ENCODE measurements at regions not wholly inside any gene's neighbourhood (a gene's known extent, or its start where the extent isn't known, plus 50 kb on each side); places are given as distances from the start of the nearest gene placed in this dataset.

DNA sequence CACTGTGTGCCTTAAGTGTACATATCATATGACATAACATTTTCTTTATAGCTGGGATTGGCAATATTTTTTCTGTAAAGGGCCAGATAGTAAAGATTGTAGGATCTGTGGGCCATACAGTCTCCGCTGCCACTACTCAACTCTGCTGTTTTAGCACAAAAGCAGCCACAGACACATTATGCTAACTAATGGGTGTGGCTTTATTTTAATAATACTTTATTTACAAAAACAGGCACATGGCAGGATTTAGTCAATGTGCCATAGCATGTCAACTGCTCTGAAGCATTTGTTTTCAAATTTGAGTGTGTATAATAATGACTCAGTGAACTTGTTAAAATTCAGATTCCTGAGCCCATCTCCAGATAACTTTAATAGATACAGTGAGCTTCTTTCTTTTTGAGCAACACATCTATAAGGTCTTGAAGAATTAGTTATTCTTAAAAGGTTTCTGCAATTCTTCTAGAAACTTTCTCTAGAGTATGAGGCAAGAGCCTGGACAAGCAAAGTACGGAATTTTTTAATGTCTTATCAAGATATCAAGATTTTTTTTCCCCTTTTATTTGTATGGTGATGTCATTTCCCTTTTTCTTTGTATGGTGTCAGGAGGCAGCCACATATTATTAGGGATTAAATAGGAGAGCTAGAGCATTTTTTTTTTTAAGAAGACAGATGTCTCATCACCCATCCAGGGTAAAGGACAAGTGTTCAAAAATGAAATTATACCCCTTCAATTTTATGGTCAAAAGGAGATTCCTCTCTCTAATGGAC lies 518.3 kb downstream of the DHX35 start:
- no peak for DNase-seq (ENCODE audit: low spot score)

DNA sequence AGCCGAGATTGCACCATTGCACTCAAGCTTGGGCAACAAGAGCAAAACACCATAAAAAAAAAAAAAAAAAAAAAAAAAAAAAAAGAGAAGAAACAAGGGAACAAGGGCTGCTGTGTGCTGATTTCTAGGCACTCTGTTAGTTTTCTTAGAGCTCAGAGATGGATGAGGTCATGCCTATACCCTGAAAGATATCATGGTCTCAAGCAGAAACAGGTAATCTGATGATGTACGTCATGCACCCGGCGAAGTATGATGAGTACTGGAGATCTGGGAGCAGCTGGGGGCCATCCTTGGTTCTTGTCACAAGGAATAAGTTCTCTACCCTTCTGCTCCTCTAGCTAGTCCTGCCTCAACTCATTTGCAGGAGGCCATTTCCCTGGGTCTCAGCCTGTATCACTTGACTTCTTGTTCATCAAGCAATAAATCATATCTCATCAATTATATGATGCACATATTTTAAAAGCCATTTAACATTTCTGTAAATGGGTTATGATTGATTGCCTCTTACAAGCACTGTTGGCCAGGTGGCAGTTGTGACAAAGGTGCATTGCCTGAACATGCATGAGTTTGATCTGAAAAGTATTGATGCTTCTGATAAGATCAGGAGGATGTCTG lies 517.2 kb downstream of the DHX35 start:
- DNase-seq (ENCODE audit: low spot score), result no peak

DNA sequence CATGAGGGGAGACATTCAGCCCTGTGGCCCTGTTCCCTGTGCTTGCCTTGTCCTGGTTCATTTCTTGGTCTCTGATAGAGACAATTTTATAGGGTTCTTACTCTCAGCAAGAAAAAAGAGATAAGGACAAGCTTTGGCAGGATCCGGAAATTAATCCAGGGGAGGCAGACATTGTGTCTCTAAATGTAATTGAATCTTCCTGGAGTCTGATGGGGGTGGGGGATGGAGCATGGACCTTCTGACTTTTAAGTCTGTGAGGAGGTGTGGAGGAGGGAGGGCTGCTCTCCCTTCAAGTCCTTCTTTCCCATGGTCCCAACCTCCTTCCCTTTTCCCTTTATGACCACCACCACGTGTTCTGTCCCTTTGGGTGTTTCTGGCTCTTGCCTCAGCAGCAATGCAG lies 512.7 kb downstream of the DHX35 start:
- no peak for DNase-seq (ENCODE audit: low spot score)

DNA sequence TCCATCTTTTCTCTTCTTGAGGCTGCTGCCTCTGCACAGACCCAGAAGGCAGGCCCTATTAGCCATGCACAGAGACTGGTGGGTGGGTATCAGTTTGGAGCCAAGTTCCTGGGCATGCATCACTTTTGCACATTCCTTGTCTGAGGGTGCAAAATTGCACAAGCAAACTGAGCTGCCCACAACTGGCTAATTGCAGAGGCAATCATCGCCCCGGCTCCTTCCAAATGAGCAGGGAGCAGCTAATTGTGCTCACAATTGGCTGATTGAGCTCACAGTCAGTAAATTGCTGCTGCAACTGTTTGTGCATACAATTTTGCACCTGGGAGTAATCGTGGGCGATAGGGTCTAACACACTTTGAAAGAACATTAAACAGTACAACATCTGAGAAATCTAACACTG lies 511.4 kb downstream of the DHX35 start:
- no peak for DNase-seq (ENCODE audit: low spot score)

DNA sequence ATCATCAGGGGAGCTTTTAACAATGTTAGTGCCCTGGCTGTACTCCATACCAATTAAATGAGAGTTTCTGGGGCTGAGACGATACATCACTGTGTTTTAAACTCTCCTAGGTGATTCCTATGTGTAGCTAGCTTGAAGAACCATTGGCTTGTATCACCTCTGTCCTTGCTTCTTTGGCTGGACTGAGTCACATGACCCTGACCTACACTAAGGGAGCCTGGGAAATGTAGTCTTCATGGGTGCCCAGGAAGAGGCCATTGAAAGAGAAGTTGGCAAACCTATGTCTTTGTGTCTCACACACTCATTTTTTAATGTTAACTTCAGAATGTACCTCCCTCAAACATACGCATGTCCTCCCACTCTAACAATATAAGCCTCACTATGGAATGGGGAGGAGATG lies 506.6 kb downstream of the DHX35 start:
- DNase-seq (ENCODE audit: low spot score), result no peak

DNA sequence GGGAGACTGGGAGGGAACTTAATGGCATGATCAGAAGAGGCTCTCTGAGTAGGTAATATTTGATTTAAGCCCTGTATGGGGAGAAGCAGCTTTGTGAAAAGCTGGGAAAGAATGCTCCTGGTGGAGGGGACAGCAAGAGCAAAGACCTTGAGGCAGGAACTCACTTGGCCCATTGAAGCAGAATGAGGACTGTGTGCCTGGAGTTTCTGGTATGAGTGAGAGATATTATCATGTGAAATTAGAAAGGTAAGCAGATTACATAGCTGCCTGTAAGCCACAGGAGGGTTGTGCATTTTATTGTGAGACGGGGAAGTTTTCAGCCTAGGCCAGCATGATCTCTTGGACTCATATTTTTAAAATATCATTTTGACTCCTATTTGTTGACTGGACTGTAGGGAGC lies 502.1 kb downstream of the DHX35 start:
- no peak for DNase-seq (ENCODE audit: low spot score)

DNA sequence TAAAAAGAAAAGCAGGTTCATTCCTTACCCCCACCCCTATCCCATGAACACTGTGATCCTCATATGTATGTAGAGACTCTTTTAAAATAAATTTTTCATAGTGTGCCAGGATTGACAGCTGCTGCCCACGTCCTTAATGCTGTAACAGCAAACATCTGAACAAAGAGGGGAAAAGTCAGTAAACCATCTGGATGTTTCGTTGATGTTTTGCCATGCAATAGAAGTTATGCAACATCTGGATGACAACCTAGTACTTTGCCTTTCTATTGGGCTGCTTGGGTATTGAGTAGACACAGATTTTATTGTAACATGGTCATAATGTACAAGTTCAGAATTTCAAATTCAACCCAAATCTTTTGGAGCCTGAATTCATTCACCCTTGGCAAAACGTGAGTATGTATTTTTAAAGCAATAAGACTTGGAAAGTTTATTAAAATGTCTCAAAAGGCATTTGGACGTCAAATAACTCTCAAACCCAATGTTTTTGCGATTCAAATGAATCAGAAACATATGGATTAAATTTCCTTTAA lies 500.3 kb downstream of the DHX35 start:
- DNase-seq (ENCODE audit: low spot score), result no peak

DNA sequence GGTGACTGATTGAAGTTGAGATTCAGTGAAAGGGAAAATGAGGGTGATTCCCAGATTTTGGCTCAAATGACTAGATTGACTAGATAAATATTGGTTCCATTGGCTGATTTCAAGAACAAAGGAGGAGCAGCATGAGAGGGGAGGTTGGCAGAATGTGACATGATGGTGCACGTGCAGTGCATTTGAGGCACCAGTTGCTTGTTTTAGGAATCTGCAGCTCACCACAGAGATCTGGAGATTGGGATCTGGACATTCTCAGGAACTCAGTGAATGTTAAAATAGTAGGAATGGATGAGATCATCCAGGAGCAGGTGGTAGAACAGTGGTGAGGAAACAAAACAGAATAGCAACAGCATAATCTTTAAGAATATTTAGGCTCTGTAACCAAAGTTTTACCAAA lies 496.3 kb downstream of the DHX35 start:
- DNase-seq (ENCODE audit: low spot score), result no peak

DNA sequence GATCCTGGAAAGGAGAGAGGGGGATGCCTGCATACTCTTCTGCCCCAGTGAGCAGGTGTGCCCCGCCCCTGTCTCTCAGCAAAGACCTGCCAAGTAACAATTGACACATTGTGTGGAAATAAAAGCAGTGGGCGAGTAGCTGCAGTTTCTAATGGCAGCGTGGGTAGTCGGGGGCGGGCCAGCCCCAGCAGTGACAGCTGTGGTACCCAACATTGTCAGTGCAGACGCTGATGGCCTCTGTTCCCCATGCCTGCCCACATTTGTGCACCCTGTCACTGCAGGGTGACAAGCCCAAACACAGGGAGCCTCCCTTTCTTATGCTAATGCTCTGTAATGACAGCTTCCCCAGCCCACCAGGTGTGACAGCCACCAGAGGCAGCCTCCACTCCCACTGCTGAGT lies 491.7 kb downstream of the DHX35 start:
- DNase-seq (ENCODE audit: low spot score), result no peak

DNA sequence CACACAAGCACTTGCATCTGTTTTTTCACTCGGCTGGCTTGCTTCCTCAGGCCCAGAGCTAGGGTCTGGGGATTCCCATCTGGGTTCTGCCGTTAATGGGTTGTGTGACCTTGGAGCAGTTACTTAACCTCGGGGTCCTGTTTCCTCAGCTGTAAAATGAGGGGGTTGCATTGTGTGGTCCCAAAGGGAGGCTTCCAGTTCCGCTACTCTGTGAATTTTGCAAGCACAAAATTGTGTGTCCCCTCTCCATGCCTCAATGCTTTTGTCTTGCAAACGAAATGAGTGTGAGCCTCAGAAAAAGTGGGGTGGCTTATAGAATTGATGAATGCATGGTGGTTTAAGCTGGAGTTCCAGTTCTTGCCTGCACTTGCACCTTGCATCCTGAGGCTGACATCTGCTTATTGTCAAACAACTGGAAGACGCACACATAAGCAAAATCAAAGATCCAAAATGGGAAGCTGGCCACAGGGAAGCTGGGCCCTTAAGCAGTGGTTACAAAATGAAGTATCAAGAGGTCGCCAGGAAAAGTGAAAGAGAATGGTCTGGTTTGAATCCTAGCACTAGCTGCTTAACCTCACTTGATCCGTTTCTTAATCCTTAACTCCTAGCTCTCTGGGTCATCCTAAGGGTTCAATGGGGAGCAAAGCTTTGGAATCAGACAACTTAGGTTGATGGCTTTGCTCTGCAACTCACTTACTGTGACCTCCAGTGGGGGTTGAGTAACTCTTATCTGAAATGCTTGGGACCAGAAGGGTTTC lies 490.6 kb downstream of the DHX35 start:
- DNase-seq (ENCODE audit: low spot score), result no peak

DNA sequence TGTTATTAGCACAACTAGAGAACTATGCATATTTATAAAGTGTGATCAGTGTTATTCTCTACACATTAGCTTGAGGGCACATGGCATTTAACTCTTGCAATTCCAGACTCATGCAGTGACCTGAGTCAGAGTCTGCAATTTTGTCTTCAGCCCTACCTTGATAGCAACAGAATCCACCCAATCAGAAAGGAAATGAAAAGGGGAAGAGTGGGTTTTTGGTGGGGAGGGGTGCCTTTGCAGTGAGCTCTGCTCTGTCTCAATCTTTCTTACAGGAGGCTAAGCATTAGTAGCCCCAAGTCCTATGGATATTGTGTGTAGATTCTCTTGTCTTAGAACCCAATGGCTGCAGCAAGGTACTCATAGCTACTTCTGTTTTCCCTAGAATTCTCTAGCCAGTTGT lies 489.2 kb downstream of the DHX35 start:
- DNase-seq (ENCODE audit: low spot score), result no peak

DNA sequence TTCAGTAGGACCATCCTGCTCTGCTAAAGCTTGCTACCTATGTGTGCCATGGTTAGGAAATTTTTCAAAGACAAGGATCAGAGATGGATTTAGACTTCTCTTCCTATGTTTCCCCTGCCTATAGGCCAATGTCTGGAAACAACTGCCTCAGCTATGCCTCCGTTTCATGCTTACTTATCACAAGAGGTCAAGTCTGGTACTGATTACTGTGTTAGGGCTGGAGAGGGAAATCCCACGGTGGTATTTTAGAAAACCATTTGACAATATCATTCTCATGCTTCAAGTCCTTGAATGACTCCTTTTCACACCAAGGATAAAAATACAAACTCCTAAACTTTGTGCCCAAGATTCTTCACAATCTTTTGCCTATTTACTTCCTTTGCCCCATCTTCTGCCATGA lies 484.3 kb downstream of the DHX35 start:
- no peak for DNase-seq (ENCODE audit: low spot score)

DNA sequence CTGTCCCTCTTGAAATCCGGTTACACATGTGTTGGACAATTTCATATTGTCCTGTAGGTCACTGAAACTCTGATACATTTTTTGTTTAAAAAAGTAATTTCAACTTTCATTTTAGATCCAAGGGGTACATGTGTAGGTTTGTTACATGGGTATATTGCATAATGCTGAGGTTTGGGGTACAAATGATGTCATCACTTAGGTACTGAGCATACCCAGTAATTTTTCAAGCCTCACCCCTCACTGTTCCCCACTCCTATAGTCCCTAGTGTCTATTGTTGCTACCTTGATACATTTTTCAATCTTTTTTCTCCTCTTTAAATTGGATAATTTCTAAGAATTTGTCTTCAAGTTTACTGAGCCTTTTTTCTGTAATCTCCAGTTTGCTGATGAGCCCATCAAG lies 483.0 kb downstream of the DHX35 start:
- DNase-seq (ENCODE audit: low spot score), result no peak

DNA sequence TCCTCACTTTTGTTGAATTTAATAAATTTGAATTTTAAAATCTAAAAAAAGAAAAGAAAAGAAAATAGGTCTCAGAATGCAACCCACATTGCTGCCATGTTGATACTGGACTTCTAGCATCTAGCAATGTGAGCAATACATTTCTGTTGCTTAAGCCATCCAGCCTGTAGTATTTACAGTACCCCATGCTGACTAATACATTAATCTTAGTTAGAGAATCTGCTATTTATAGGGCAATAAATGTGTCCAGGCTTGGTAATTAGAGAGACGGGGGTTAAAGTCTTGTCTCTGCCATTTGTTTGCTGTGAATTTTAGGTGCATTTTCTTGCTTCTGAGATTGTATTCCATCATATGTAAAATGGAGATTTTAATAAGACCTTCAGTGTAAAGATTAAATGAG lies 471.3 kb downstream of the DHX35 start:
- DNase-seq (ENCODE audit: low spot score), result no peak

DNA sequence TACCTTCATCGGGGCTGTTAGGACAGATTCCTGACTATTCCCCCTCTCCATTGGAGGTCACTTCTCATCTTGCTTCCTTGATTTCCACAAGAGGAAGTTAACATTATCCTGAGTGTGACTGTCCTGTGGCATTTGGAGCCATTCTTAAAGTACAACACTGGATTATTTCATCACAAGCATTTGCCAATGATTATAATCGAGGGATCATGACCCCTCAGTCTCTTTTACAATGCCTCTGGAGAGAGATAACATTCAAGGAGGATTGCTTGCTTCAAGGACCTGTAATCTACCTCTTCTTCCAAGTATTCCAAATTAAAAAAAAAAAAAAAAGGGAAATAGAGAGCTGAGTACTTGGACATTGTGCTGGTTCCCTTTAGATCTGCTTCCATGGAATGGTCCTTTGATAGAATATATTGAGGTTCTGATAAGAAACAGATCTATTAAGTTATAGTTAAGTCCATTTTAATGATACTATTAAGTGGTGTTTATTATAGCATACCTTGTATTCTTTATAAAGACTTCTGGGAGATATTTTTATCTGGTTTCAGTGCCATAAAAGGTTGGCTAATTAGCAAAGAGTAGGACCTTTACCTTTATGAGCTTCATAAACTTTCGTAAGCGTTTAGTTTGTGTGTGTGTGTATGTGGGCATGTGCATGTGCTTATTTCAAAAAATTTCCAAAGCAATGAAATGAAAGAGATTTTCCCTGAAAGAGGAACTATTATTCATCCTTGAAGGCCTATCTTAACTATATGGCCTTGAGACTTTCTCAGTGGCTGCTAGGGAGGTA lies 469.1 kb downstream of the DHX35 start:
- no peak for DNase-seq (ENCODE audit: low spot score)

DNA sequence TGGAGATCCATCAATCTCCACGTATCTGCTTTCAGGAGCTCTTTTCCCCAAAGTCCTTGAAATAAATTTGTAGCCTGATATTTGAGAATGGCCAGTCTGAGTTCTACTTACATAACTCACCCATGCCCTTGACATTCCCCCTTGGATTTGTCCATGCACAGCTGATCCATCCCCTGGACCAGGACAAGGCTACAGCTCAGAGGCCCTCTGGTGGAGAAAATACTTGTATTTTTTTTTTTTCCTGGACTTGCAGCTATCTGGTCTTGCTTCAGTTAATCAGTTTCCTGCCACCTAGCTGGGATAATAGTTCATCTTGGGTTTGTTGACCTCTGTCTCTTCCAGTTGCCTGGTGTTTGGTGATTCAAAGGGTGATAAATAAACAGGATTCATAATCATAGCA lies 467.6 kb downstream of the DHX35 start:
- DNase-seq (ENCODE audit: low spot score), result no peak

DNA sequence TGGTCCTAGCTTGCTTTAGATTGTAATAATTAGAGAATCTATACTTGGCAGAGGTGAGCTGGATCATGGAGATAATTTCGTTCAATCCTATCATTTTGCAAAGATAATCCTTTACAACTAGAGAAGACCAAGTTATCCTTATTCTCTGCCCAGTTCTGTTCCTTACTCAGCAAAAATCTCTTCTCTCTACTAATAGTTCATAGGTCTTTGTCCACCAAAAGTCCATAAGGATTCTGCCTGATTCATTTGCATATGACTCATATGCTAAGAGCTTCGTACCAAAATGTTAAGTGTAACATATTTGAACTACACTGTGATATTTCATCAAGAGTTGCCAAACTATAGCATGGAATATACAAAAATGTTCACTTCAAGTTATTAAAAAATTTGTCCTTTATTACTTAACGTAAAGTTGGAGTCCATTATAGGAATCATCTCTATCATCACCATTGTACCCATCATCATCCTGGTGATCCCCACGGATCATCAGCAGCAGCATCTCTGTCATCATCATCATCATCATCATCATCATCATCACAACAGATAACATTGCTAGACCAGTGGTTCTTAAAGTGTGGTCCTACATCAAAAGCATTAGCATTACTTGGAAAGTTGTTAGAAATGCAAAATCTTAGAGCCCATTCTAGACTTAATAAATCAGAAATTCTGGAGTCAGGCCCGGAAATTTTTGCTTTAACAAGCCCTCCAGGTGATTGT lies 463.0 kb downstream of the DHX35 start:
- DNase-seq (ENCODE audit: low spot score), result no peak

DNA sequence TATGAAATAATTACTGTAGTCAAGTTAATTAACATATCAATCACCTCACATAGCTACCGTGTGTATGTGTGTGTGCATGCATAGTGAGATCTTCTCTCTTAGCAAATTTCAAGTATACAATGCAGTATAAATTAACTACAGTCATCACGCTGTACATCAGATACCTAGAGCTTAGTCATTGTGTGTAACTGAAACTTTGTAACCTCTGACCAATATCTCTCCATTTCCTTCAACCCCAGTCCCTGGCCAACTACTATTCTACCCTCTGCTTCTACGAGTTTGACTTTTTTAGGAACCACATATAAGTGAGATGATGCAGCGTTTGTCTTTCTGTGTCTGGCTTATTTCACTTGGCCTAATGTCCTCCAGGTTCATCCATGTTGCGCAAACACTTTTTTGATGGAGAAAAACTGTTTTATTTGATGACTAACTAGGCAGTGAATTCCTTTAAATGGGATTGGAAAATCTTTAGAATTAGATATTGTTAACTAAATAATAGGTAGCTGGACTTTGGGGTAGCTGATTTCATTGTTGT lies 459.5 kb downstream of the DHX35 start:
- no peak for DNase-seq (ENCODE audit: low spot score)

DNA sequence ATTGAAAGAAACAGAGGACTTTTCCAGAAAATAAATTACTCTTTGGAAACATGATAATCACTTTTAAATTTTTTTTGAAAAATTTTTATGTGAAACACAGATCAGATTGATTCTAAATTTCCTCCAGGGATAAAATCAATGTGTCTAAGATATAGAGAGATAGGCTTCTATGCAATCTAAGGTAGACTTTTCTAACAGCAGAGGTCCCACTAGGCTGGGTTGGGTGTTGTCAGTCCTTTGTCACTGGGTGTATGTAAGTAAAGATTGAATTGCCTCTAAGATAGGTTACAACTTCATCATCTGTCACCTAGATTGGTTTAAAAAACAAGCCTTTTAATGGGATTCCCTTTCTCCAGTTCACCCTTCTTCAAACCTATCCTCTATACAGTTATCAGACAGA lies 449.9 kb downstream of the DHX35 start:
- DNase-seq (ENCODE audit: low spot score), result no peak

DNA sequence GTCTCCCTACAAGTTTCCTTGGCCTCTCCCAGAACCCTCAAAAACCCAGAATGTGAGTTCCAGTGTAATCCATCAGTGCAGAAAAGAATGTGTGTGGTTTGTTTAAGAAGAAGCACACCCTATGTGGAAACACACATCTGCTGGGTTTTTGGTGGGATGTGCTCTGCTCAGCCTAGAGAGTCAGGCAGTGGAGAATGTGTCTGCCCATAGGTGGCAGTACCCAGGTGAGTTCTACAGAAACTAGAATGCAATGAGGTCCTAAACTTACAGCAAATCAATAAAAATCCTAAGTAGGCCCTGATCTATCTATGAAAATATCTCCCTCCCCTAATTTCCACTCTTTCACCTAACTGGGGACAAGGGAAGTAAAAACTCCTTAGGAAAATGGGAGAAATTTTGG lies 437.3 kb downstream of the DHX35 start:
- no peak for DNase-seq (ENCODE audit: low spot score)

DNA sequence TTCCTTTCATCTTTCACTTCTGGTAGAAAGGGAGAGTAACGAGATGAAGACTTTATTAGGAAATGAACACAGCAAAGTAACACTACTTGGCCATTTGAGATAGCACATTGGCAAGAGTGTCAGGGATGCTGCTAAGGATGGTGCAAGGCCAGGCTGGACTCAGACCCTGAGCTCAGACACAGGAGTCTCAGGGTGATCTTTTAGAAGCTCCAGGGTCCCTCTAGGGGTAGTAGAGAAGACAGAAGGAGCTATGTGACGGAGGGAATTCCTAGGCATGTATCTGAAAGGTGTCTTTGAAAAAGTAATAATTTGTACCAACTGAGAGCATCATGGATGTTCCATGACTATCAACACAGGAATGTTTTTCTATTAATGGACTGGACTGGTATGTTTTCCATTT lies 436.5 kb downstream of the DHX35 start:
- DNase-seq (ENCODE audit: low spot score), result no peak
